A673 (cell line): ENCODE measurements at regions not wholly inside any gene's neighbourhood (a gene's known extent, or its start where the extent isn't known, plus 50 kb on each side); places are given as distances from the start of the nearest gene placed in this dataset.

Experiments
- BruUV-seq: library from RNA; stranded (reverse); fragments of 400-500 nt; replicated peaks from 2 replicates; lab custom pipeline; 2021; lab: Mats Ljungman, UMichigan
- CTCF ChIA-PET: fragments of 300-600 bp; sonication (Branson Sonifier 250); formaldehyde crosslinking; loops from one replicate; lab custom pipeline; 2022; ENCODE audit warnings: antibody characterized with exemption; lab: Charles Lee
- POLR2A ChIA-PET: fragments of 300-600 bp; sonication (Branson Sonifier 250); formaldehyde crosslinking; loops from one replicate; lab custom pipeline; 2022; ENCODE audit warnings: antibody characterized with exemption; ENCODE audit not compliant: low non-redundant PET; lab: Charles Lee
- DNase-seq: peaks from one replicate; pipeline ENCODE4 v3.0.0-alpha.2; 2015; ENCODE audit warnings: low spot score
- H3K27ac ChIP-seq: fragments of 200-600 bp; sonication (generic); 2 replicates; pipeline ENCODE4 v1.5.1; 2016; ENCODE audit warnings: mixed run types, low read depth, mild to moderate bottlenecking, mixed read lengths, antibody characterized with exemption, low read length; ENCODE audit not compliant: poor library complexity, severe bottlenecking
- H3K27me3 ChIP-seq: fragments of 200-600 bp; sonication (generic); replicated peaks from 2 replicates; pipeline ENCODE4 v1.6.1; 2017; ENCODE audit warnings: mixed run types, low read depth, mild to moderate bottlenecking, mixed read lengths, antibody characterized with exemption, low read length; ENCODE audit not compliant: insufficient read depth, poor library complexity
- H3K36me3 ChIP-seq: fragments of 200-600 bp; sonication (generic); 2 replicates; pipeline ENCODE4 v1.6.1; 2016; ENCODE audit warnings: mixed run types, mild to moderate bottlenecking, mixed read lengths, antibody characterized with exemption, low read length; ENCODE audit not compliant: insufficient read depth, poor library complexity, severe bottlenecking
- H3K4me1 ChIP-seq: fragments of 200-600 bp; sonication (generic); 2 replicates; pipeline ENCODE4 v1.6.1; 2017; ENCODE audit warnings: mixed run types, mild to moderate bottlenecking, mixed read lengths, antibody characterized with exemption, low read length; ENCODE audit not compliant: insufficient read depth, poor library complexity, severe bottlenecking
- H3K4me3 ChIP-seq: fragments of 200-600 bp; sonication (generic); 2 replicates; pipeline ENCODE4 v1.5.1; 2016; ENCODE audit warnings: low read depth, mixed run types, mild to moderate bottlenecking, mixed read lengths, low read length; ENCODE audit not compliant: poor library complexity, severe bottlenecking
- H3K9me3 ChIP-seq: fragments of 200-600 bp; sonication (generic); 2 replicates; pipeline ENCODE4 v1.6.1; 2016; ENCODE audit warnings: mixed run types, low read depth, mild to moderate bottlenecking, mixed read lengths, antibody characterized with exemption, low read length; ENCODE audit not compliant: poor library complexity, severe bottlenecking
- CTCF ChIP-seq: fragments of 300-800, 200-600 bp; sonication (generic); conservative IDR thresholded peaks from 2 replicates; pipeline ENCODE4 v1.5.1; 2017; ENCODE audit warnings: low read depth, mild to moderate bottlenecking, antibody characterized with exemption, low read length, moderate library complexity, mixed read lengths
- EZH2 ChIP-seq: fragments of 200-600 bp; sonication (generic); IDR thresholded peaks from 2 replicates; pipeline ENCODE4 v1.6.1; 2017; ENCODE audit warnings: borderline replicate concordance, low read depth, mild to moderate bottlenecking, mixed read lengths, antibody characterized with exemption, low read length; ENCODE audit not compliant: poor library complexity, severe bottlenecking
- intact Hi-C: fragments of 100-400 bp; cut with micrococcal nuclease; formaldehyde crosslinking; loops from one replicate; pipeline ENCODE4 v1.10.0; 2022; ENCODE audit not compliant: unreplicated experiment

GRCh38 chr11:134958870-134959269 lies 546.8 kb upstream of the B3GAT1 start:
- no peak for TF ChIP-seq CTCF
- no peak for TF ChIP-seq EZH2
- H3K27ac ChIP-seq: no peak overlapping the region
- no peaks in the 10 kb centered on the region for H3K9me3 ChIP-seq
- ChIA-PET CTCF (no interaction called here), POLR2A (no interaction called here)
- no TSS peak for BruUV-seq
- H3K4me1 ChIP-seq: no peaks in the 10 kb centered on the region
- peaks cover 5% of the 10 kb centered on the region for H3K27me3 ChIP-seq
- no peaks in the 10 kb centered on the region for H3K36me3 ChIP-seq
- no peak overlapping the region for H3K4me3 ChIP-seq
- intact Hi-C loops: no loop called here
- DNase-seq: no peak

- H3K4me1 ChIP-seq: no peaks in the 10 kb centered on the region
- BruUV-seq: no TSS peak
- ChIA-PET POLR2A (no interaction called here), CTCF (no interaction called here)
- no peak overlapping the region for H3K27ac ChIP-seq
- intact Hi-C loops: no loop called here
- no peak for DNase-seq
- H3K36me3 ChIP-seq: no peaks in the 10 kb centered on the region
- H3K4me3 ChIP-seq: no peak overlapping the region
- no peak for TF ChIP-seq EZH2
- TF ChIP-seq CTCF: no peak
- no peaks in the 10 kb centered on the region for H3K9me3 ChIP-seq
- peaks cover 5% of the 10 kb centered on the region for H3K27me3 ChIP-seq
Measured at GRCh38 chr11:134958336-134958640, 546.2 kb upstream of the B3GAT1 start.

- no TSS peak for BruUV-seq
- Histone ChIP-seq H3K36me3 (no peaks in the 10 kb centered on the region), H3K4me3 (no peak overlapping the region), H3K9me3 (no peaks in the 10 kb centered on the region), H3K27ac (no peak overlapping the region), H3K27me3 (peaks cover 3% of the 10 kb centered on the region), H3K4me1 (no peaks in the 10 kb centered on the region)
- CTCF ChIA-PET: no interaction called here
- intact Hi-C loops: no loop called here
- no peak for DNase-seq
- TF ChIP-seq CTCF: no peak
- TF ChIP-seq EZH2: no peak
- POLR2A ChIA-PET: no interaction called here
Measured at GRCh38 chr11:134957540-134958335, 545.7 kb upstream of the B3GAT1 start.
